GM21515 (cell line): ENCODE measurements at regions not wholly inside any gene's neighbourhood (a gene's known extent, or its start where the extent isn't known, plus 50 kb on each side); places are given as distances from the start of the nearest gene placed in this dataset.
"Not testable (repeated sequence)": the region's sequence is repeated elsewhere in the genome, so short reads cannot be mapped to it uniquely, and the experiment has no call there.

Experiments used
- ATAC-seq: cut with Tn5 transposase; IDR thresholded peaks from one replicate; pipeline ENCODE4 v1.9.1; 2021; ENCODE audit not compliant: unreplicated experiment

GRCh38 chr4:86522349-86522748 is 71.8 kb upstream of the PTPN13 start:
- no peak for ATAC-seq

- no peak for ATAC-seq
Observed at GRCh38 chr4:86523333-86523732, 70.8 kb upstream of the PTPN13 start.

- not testable (repeated sequence) for ATAC-seq
Observed at GRCh38 chr4:86527713-86528112, 66.4 kb upstream of the PTPN13 start.

GRCh38 chr4:86529436-86529835 is 64.7 kb upstream of the PTPN13 start:
- no peak for ATAC-seq

- no peak for ATAC-seq
Observed at GRCh38 chr4:86530183-86530582, 63.9 kb upstream of the PTPN13 start.

- no peak for ATAC-seq
Observed at GRCh38 chr4:86531440-86531839, 62.7 kb upstream of the PTPN13 start.

- no peak for ATAC-seq
Observed at GRCh38 chr4:86532851-86533250, 61.3 kb upstream of the PTPN13 start.

GRCh38 chr4:86536151-86536550 is 58.0 kb upstream of the PTPN13 start:
- ATAC-seq, result no peak

GRCh38 chr4:86542319-86543027 is 51.6 kb upstream of the PTPN13 start:
- no peak for ATAC-seq

GRCh38 chr4:86543080-86543479 is 51.0 kb upstream of the PTPN13 start:
- no peak for ATAC-seq

- no peak for ATAC-seq
Observed at GRCh38 chr4:86543560-86544309, 50.4 kb upstream of the PTPN13 start.

- ATAC-seq, result peak; percentile 83
Observed at GRCh38 chr4:86544310-86544966, 49.7 kb upstream of the PTPN13 start.
